PC-3 (cell line): ENCODE measurements at regions not wholly inside any gene's neighbourhood (a gene's known extent, or its start where the extent isn't known, plus 50 kb on each side); places are given as distances from the start of the nearest gene placed in this dataset.

ENCODE experiments used
- CTCF ChIP-seq: fragments of 300-600 bp; sonication (generic); conservative IDR thresholded peaks from 2 replicates; pipeline ENCODE4 v1.5.1; 2017; ENCODE audit warnings: antibody characterized with exemption, low read depth, mild to moderate bottlenecking, low read length
- EZH2 ChIP-seq: fragments of 300-600 bp; sonication (generic); IDR thresholded peaks from one replicate; pipeline ENCODE4 v1.6.1; 2017; ENCODE audit warnings: antibody characterized with exemption, mild to moderate bottlenecking, low read length; ENCODE audit not compliant: unreplicated experiment

DNA sequence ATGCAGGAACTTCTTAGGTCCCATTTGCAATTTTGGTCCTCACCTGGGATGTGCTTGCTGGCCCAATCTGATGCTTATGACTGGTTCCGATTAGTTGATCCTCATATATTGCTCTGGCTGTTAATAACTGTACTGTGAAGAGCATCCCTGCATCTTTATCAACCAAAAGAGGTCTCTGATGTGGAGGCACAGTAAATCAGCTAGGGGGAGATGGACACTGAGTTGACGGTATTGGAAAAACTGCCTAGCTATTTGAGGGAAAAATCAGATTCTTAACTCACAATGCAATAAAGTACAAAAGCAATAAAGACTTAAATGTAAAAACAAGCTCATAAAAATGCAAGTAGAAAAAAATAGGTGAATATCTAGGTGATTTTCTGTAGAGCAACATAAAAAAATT, 188.0 kb upstream of the TCF4 start:
- TF ChIP-seq CTCF (no peak), EZH2 (no peak)
